ENCODE measurements at regions not wholly inside any gene's neighbourhood (a gene's known extent, or its start where the extent isn't known, plus 50 kb on each side); places are given as distances from the start of the nearest gene placed in this dataset.

DNA sequence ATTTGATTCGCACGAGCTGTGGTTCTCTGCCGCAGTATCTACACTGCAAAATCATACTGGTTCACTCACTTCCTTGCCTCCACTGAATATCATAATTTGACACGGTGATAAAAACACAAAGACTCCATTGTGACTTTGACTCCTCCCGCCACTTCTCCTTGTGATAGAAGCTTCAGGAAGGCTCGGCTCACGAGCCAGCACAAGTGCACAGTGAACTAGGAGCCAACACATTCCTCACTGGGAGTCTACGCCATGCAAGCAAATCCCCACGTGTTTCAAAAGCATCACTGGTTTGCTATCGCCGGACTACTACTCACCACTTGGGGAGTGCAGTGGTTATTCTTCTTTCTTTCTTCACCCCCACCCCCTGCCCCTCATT, 293.3 kb upstream of the PARD3B start:
- TF ChIP-seq, protein P1, sequence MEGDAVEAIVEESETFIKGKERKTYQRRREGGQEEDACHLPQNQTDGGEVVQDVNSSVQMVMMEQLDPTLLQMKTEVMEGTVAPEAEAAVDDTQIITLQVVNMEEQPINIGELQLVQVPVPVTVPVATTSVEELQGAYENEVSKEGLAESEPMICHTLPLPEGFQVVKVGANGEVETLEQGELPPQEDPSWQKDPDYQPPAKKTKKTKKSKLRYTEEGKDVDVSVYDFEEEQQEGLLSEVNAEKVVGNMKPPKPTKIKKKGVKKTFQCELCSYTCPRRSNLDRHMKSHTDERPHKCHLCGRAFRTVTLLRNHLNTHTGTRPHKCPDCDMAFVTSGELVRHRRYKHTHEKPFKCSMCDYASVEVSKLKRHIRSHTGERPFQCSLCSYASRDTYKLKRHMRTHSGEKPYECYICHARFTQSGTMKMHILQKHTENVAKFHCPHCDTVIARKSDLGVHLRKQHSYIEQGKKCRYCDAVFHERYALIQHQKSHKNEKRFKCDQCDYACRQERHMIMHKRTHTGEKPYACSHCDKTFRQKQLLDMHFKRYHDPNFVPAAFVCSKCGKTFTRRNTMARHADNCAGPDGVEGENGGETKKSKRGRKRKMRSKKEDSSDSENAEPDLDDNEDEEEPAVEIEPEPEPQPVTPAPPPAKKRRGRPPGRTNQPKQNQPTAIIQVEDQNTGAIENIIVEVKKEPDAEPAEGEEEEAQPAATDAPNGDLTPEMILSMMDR (IDR thresholded peaks at IDR 0.05; ENCODE audit: low read depth, low read length, poor library complexity, severe bottlenecking) = no peak
- no peak for TF ChIP-seq EZH2phosphoT487 (IDR thresholded peaks at IDR 0.05; ENCODE audit: borderline replicate concordance, low read length)

Data from DOHH2 (cell line).